H1 (cell line): ENCODE measurements at regions not wholly inside any gene's neighbourhood (a gene's known extent, or its start where the extent isn't known, plus 50 kb on each side); places are given as distances from the start of the nearest gene placed in this dataset.

ENCODE experiments used
- CTCF ChIA-PET: fragments of 300-600 bp; sonication (Branson Sonifier 250); formaldehyde crosslinking; loops from one replicate; lab custom pipeline; 2021; ENCODE audit not compliant: partially characterized antibody; lab: Charles Lee
- POLR2A ChIA-PET: fragments of 300-600 bp; sonication (Branson Sonifier 250); formaldehyde crosslinking; loops from one replicate; lab custom pipeline; 2021; ENCODE audit warnings: inconsistent platforms; ENCODE audit not compliant: partially characterized antibody; lab: Charles Lee
- DNase-seq, 2 experiments: peaks; one replicate each; pipeline versions ENCODE4 v3.0.0 to v3.0.0-alpha.2; 2010 to 2022; ENCODE audit warnings: low spot score in 2 of 2, low read depth in 1 of 2, mixed read lengths in 1 of 2
- FAIRE-seq: peaks from 2 replicates; lab custom pipeline; 2011; peaks lifted over from hg19 to GRCh38; lab: Jason Lieb, UNC
- H2AFZ ChIP-seq: 2 replicates; pipeline ENCODE4 v1.8.1; 2012; ENCODE audit warnings: low read length, inconsistent platforms
- H2AK5ac ChIP-seq: 2 replicates; pipeline ENCODE4 v1.6.1; 2013; ENCODE audit warnings: low read depth, low read length
- H2BK120ac ChIP-seq: replicated peaks from 2 replicates; pipeline ENCODE3; 2013; ENCODE audit warnings: low read depth, low read length, inconsistent platforms
- H2BK12ac ChIP-seq: 2 replicates; pipeline ENCODE4 v1.6.1; 2013; ENCODE audit warnings: low read depth, low read length
- H2BK15ac ChIP-seq: 2 replicates; pipeline ENCODE4 v1.6.1; 2013; ENCODE audit warnings: low read length
- H2BK20ac ChIP-seq: 2 replicates; pipeline ENCODE4 v1.6.1; 2013; ENCODE audit warnings: low read length
- H2BK5ac ChIP-seq: 2 replicates; pipeline ENCODE4 v1.6.1; 2013; ENCODE audit warnings: low read depth, low read length
- H3K14ac ChIP-seq: 2 replicates; pipeline ENCODE4 v1.6.1; 2013; ENCODE audit warnings: inconsistent platforms; ENCODE audit not compliant: insufficient read length
- H3K18ac ChIP-seq: 2 replicates; pipeline ENCODE4 v1.6.1; 2013; ENCODE audit warnings: low read length; ENCODE audit errors: extremely low read depth
- H3K23ac ChIP-seq: 2 replicates; pipeline ENCODE4 v1.6.1; 2013; ENCODE audit warnings: inconsistent platforms; ENCODE audit not compliant: insufficient read length
- H3K23me2 ChIP-seq: 2 replicates; pipeline ENCODE4 v1.6.1; 2013; ENCODE audit warnings: low read depth, low read length
- H3K27ac ChIP-seq: 2 replicates; pipeline ENCODE4 v1.6.1; 2011; ENCODE audit warnings: low read depth, low read length, inconsistent platforms
- H3K27me3 ChIP-seq, 4 experiments: replicated peaks in 1 of 4; 1 replicate in 1 of 4; 2 replicates in 3 of 4; pipeline versions ENCODE4 v1.6.1 to v1.8.1; 2011 to 2013; ENCODE audit warnings: low read length in 3 of 4, mild to moderate bottlenecking in 3 of 4, inconsistent platforms in 2 of 4, mixed read lengths in 2 of 4, moderate library complexity in 1 of 4; ENCODE audit not compliant: control insufficient read depth in 3 of 4, insufficient read depth in 3 of 4; ENCODE audit errors: extremely low read depth in 1 of 4
- H3K36me3 ChIP-seq, 4 experiments: 2 replicates each; pipeline versions ENCODE4 v1.6.1 to v1.8.1; 2011 to 2013; ENCODE audit warnings: mild to moderate bottlenecking in 4 of 4, low read length in 3 of 4, moderate library complexity in 2 of 4, control low read depth in 1 of 4, inconsistent platforms in 1 of 4; ENCODE audit not compliant: insufficient read depth in 4 of 4, control insufficient read depth in 2 of 4
- H3K4ac ChIP-seq: replicated peaks from 2 replicates; pipeline ENCODE3; 2013; ENCODE audit warnings: low read length, low read depth, mixed read lengths, inconsistent platforms; ENCODE audit not compliant: insufficient read length
- H3K4me1 ChIP-seq, 4 experiments: replicated peaks in 1 of 4; 1 replicate in 1 of 4; 2 replicates in 3 of 4; pipeline versions ENCODE4 v1.6.1 to v1.8.1; 2011 to 2013; ENCODE audit warnings: low read length in 3 of 4, inconsistent platforms in 2 of 4, mixed read lengths in 1 of 4; ENCODE audit not compliant: insufficient read depth in 4 of 4, control insufficient read depth in 3 of 4
- H3K4me2 ChIP-seq, 2 experiments: 2 replicates each; pipeline versions ENCODE4 v1.6.1 to v1.8.1; 2011 to 2013; ENCODE audit warnings: low read depth in 2 of 2, low read length in 2 of 2, control low read depth in 1 of 2, inconsistent platforms in 1 of 2, mild to moderate bottlenecking in 1 of 2; ENCODE audit not compliant: insufficient read depth in 1 of 2
- H3K4me3 ChIP-seq, 4 experiments: fragments of 200-600, 300-600 bp in 1 of 4; sonication (generic), shearing (Covaris generic), sonication (Bioruptor Twin) in 1 of 4; 2 replicates each; pipeline versions ENCODE4 v1.5.1 to v1.8.1; 2011 to 2016; ENCODE audit warnings: low read length in 4 of 4, low read depth in 3 of 4, control low read depth in 2 of 4, inconsistent platforms in 2 of 4, mild to moderate bottlenecking in 2 of 4, mixed read lengths in 1 of 4, moderate library complexity in 1 of 4; ENCODE audit not compliant: insufficient read depth in 2 of 4; ENCODE audit errors: extremely low read depth in 1 of 4
- H3K56ac ChIP-seq: replicated peaks from 2 replicates; pipeline ENCODE3; 2013; ENCODE audit warnings: low read depth, mild to moderate bottlenecking, mixed read lengths, low read length, inconsistent platforms; ENCODE audit not compliant: insufficient read length
- H3K79me1 ChIP-seq: 2 replicates; pipeline ENCODE4 v1.6.1; 2013; ENCODE audit warnings: low read depth, low read length, control low read depth
- H3K79me2 ChIP-seq, 2 experiments: 2 replicates each; pipeline versions ENCODE4 v1.6.1 to v1.8.1; 2012 to 2013; ENCODE audit warnings: low read length in 2 of 2, mild to moderate bottlenecking in 2 of 2, inconsistent platforms in 1 of 2; ENCODE audit not compliant: insufficient read depth in 2 of 2, control insufficient read depth in 1 of 2
- H3K9ac ChIP-seq, 4 experiments: replicated peaks in 1 of 4; 1 replicate in 1 of 4; 2 replicates in 3 of 4; pipeline versions ENCODE4 v1.6.1 to v1.8.1; 2011 to 2013; ENCODE audit warnings: low read depth in 3 of 4, low read length in 3 of 4, control low read depth in 2 of 4, mild to moderate bottlenecking in 2 of 4, moderate library complexity in 2 of 4, inconsistent platforms in 1 of 4; ENCODE audit errors: extremely low read depth in 1 of 4
- H3K9me3 ChIP-seq, 2 experiments: 2 replicates each; pipeline versions ENCODE4 v1.6.1 to v1.8.1; 2012 to 2013; ENCODE audit warnings: mild to moderate bottlenecking in 2 of 2, moderate library complexity in 2 of 2, control low read depth in 1 of 2, inconsistent platforms in 1 of 2, low read depth in 1 of 2, low read length in 1 of 2, mixed read lengths in 1 of 2; ENCODE audit not compliant: insufficient read depth in 2 of 2
- H4K20me1 ChIP-seq, 2 experiments: replicated peaks in 1 of 2; 2 replicates each; pipeline versions ENCODE3 to v1.8.1; 2011 to 2013; ENCODE audit warnings: inconsistent platforms in 2 of 2, low read length in 2 of 2, mild to moderate bottlenecking in 1 of 2; ENCODE audit not compliant: insufficient read depth in 2 of 2, control insufficient read depth in 1 of 2
- H4K5ac ChIP-seq: 2 replicates; pipeline ENCODE4 v1.6.1; 2013; ENCODE audit warnings: low read length, low read depth, mixed read lengths, inconsistent platforms; ENCODE audit not compliant: insufficient read length
- H4K8ac ChIP-seq: 2 replicates; pipeline ENCODE4 v1.8.0; 2013; ENCODE audit warnings: mild to moderate bottlenecking, moderate library complexity, low read length, inconsistent platforms; ENCODE audit not compliant: insufficient read depth; ENCODE audit errors: extremely low read depth
- H4K91ac ChIP-seq: replicated peaks from 2 replicates; pipeline ENCODE3; 2013; ENCODE audit warnings: low read length, mixed read lengths, inconsistent platforms; ENCODE audit not compliant: insufficient read length
- CEBPB ChIP-seq: IDR thresholded peaks from 2 replicates; pipeline ENCODE4 v1.6.1; 2012; ENCODE audit warnings: low read depth, low read length
- EZH2 ChIP-seq: fragments of 200-600 bp; sonication (generic); IDR thresholded peaks from 2 replicates; pipeline ENCODE4 v1.7.1; 2012; ENCODE audit warnings: low read depth, mild to moderate bottlenecking, moderate library complexity, low read length, inconsistent platforms; ENCODE audit not compliant: severe bottlenecking
- KDM4A ChIP-seq: IDR thresholded peaks from one replicate; pipeline ENCODE4 v1.7.1; 2012; ENCODE audit warnings: low read depth, mild to moderate bottlenecking, moderate library complexity, low read length, inconsistent platforms; ENCODE audit not compliant: severe bottlenecking
- KDM5A ChIP-seq: fragments of 200-600 bp; IDR thresholded peaks from 2 replicates; pipeline ENCODE4 v1.7.1; 2012; ENCODE audit warnings: mild to moderate bottlenecking, low read length, inconsistent platforms, mixed read lengths
- POLR2A ChIP-seq, 2 experiments: IDR thresholded peaks; 1 replicate in 1 of 2; 2 replicates in 1 of 2; pipeline ENCODE4 v1.6.1; 2011; ENCODE audit warnings: low read depth in 2 of 2, low read length in 2 of 2, mild to moderate bottlenecking in 2 of 2; ENCODE audit errors: control extremely low read depth in 1 of 2
- RFX5 ChIP-seq: IDR thresholded peaks from 2 replicates; pipeline ENCODE4 v1.6.1; 2011; ENCODE audit warnings: low read depth, low read length, improper control_type of control experiment, borderline replicate concordance
- TCF12 ChIP-seq: IDR thresholded peaks from 2 replicates; pipeline ENCODE4 v1.6.1; 2011; ENCODE audit warnings: low read depth, mild to moderate bottlenecking, low read length
- ZNF274 ChIP-seq: IDR thresholded peaks from 2 replicates; pipeline ENCODE4 v1.7.0; 2012; ENCODE audit warnings: low read length, borderline replicate concordance; ENCODE audit errors: extremely low read depth
- WGBS, 2 experiments: shearing (Covaris generic) in 1 of 2; methylation state at CpG; one replicate each; pipeline versions ENCODE4 v1.1.6 to v1.1.7; 2013 to 2015; ENCODE audit warnings: low lambda C conversion rate in 2 of 2, mixed read lengths in 2 of 2, inconsistent platforms in 1 of 2, low coverage in 1 of 2, missing lambda C conversion rate in 1 of 2; ENCODE audit not compliant: insufficient replicate concordance in 2 of 2, insufficient coverage in 1 of 2, insufficient read length in 1 of 2; ENCODE audit errors: extremely low coverage in 1 of 2, missing lambda C conversion rate in 1 of 2; 5-methylcytosine and 5-hydroxymethylcytosine counted together
- TF ChIP-seq, protein P1 (sequence below): IDR thresholded peaks from 2 replicates; pipeline ENCODE4 v1.6.1; 2011; ENCODE audit warnings: low read depth, mild to moderate bottlenecking, low read length; ENCODE audit not compliant: insufficient read depth
- TF ChIP-seq, protein P2 (sequence below): IDR thresholded peaks from 2 replicates; pipeline ENCODE4 v1.6.1; 2012; ENCODE audit warnings: inconsistent platforms
- TF ChIP-seq, protein P3 (sequence below): IDR thresholded peaks from 2 replicates; pipeline ENCODE4 v1.6.1; 2012; ENCODE audit warnings: inconsistent platforms

DNA sequence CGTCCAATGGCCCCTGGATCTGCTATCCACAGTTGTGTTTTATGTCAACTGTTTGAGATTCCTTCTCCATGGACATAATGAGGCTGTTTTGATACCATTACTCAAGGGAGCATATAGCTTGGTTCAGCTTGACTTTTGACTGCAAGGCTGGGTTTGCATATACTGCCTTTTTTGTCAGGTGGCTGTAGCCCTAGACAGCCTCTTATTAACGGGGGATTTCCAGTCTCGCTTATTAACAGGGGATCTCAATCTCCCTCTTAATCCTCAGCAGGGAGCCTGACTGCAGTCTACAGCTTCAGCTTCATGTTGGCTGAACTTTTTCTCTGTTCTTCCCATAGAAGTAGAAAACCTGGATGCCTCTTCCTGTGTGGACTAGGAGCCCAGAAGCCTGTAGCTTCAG, 73.7 kb upstream of the TNC start:
- H3K36me3 ChIP-seq = 0 out of 8 replicates have a peak, but pooled peaks cover 0 to 3% (median 0%) of the 10 kb centered on the region in 4 experiments
- H3K27ac ChIP-seq = no peak overlapping the region
- peaks cover 2 to 6% of the 10 kb centered on the region in 2 experiments; a peak in 3 of 4 replicates for H3K9me3 ChIP-seq
- H2BK12ac ChIP-seq = peak overlapping the region; percentile 20; the same call in 1 of the 2 replicates
- ChIA-PET CTCF (interaction anchor here (1.3 to 1.6 kb wide), 2 partner anchors 10 to 11 kb away, joined by 3 read pairs; no protein-coding TSS in a partner anchor), POLR2A (no interaction called here)
- H3K4me3 ChIP-seq = no peak overlapping the region
- H2BK120ac ChIP-seq = no peak overlapping the region
- H2AK5ac ChIP-seq = no peak overlapping the region
- H4K8ac ChIP-seq = no peak overlapping the region
- H3K4me2 ChIP-seq = no peak overlapping the region
- peak overlapping the region; percentile 63; the same call in 1 of the 2 replicates for H2BK20ac ChIP-seq
- no peak overlapping the region for H3K9ac ChIP-seq
- no peak overlapping the region for H3K23ac ChIP-seq
- no peak overlapping the region for H2BK15ac ChIP-seq
- no peaks in the 10 kb centered on the region for H3K79me2 ChIP-seq
- H3K27me3 ChIP-seq = no peaks in the 10 kb centered on the region; a peak in 1 of 7 replicates
- peaks cover 0 to 9% (median 4%) of the 10 kb centered on the region in 4 experiments; a peak in 3 of 7 replicates for H3K4me1 ChIP-seq
- no peaks in the 10 kb centered on the region for H3K23me2 ChIP-seq
- H2BK5ac ChIP-seq = no peak overlapping the region
- no peak overlapping the region for H3K14ac ChIP-seq
- H3K18ac ChIP-seq = no peak overlapping the region
- H4K91ac ChIP-seq = no peak overlapping the region
- no peak overlapping the region for H2AFZ ChIP-seq
- no peaks in the 10 kb centered on the region for H3K79me1 ChIP-seq
- no peaks in the 10 kb centered on the region for H4K20me1 ChIP-seq
- no peak overlapping the region for H4K5ac ChIP-seq
- TF ChIP-seq RFX5 (no peak), EZH2 (no peak), POLR2A (IDR thresholded peaks at IDR 0.05; ENCODE audit: control extremely low read depth in 1 of 2, low read depth in 2 of 2, low read length in 2 of 2) (no peak), KDM5A (no peak), CEBPB (no peak), TCF12 (no peak), ZNF274 (no peak), KDM4A (no peak)
- TF ChIP-seq, protein P1, sequence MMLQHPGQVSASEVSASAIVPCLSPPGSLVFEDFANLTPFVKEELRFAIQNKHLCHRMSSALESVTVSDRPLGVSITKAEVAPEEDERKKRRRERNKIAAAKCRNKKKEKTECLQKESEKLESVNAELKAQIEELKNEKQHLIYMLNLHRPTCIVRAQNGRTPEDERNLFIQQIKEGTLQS = no peak
- TF ChIP-seq, protein P2, sequence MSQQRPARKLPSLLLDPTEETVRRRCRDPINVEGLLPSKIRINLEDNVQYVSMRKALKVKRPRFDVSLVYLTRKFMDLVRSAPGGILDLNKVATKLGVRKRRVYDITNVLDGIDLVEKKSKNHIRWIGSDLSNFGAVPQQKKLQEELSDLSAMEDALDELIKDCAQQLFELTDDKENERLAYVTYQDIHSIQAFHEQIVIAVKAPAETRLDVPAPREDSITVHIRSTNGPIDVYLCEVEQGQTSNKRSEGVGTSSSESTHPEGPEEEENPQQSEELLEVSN = no peak
- TF ChIP-seq, protein P3, sequence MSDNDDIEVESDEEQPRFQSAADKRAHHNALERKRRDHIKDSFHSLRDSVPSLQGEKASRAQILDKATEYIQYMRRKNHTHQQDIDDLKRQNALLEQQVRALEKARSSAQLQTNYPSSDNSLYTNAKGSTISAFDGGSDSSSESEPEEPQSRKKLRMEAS = no peak
- no peak for DNase-seq
- H3K56ac ChIP-seq = no peak overlapping the region
- 90% methylated on average over 3 of the region's 3 CpGs; no CpG with 5 or more reads in 1 of the 2 experiments for WGBS, 2 experiments
- peak; percentile 7 for FAIRE-seq
- H3K4ac ChIP-seq = no peak overlapping the region
